ENCODE measurements at regions not wholly inside any gene's neighbourhood (a gene's known extent, or its start where the extent isn't known, plus 50 kb on each side); places are given as distances from the start of the nearest gene placed in this dataset.
"Not testable (repeated sequence)": the region's sequence is repeated elsewhere in the genome, so short reads cannot be mapped to it uniquely, and the experiment has no call there.

- H3K4me1 ChIP-seq (ENCODE audit: control insufficient read depth, insufficient read depth, low read length); H3K36me3 ChIP-seq (ENCODE audit: control insufficient read depth, insufficient read depth, low read length); H3K27ac ChIP-seq (ENCODE audit: low read depth, low read length); H3K9me3 ChIP-seq (ENCODE audit: control insufficient read depth, insufficient read depth, low read length); H3K27me3 ChIP-seq (ENCODE audit: control insufficient read depth, insufficient read depth, low read length); DNase-seq (ENCODE audit: low read depth in 4 of 6, low spot score in 6 of 6); H3K4me3 ChIP-seq (ENCODE audit: low read depth, low read length): not testable (repeated sequence)
- WGBS (ENCODE audit: insufficient coverage), result no CpG with 5 or more reads among the region's 26 CpGs
Measured at GRCh38 chr21:6106686-6107567, 4414.5 kb upstream of the TPTE start.

- not testable (repeated sequence) for H3K27ac ChIP-seq (ENCODE audit: low read depth, low read length); DNase-seq (ENCODE audit: low read depth in 4 of 6, low spot score in 6 of 6); H3K36me3 ChIP-seq (ENCODE audit: control insufficient read depth, insufficient read depth, low read length); H3K27me3 ChIP-seq (ENCODE audit: control insufficient read depth, insufficient read depth, low read length); H3K9me3 ChIP-seq (ENCODE audit: control insufficient read depth, insufficient read depth, low read length); H3K4me3 ChIP-seq (ENCODE audit: low read depth, low read length); H3K4me1 ChIP-seq (ENCODE audit: control insufficient read depth, insufficient read depth, low read length)
- no CpG with 5 or more reads among the region's 6 CpGs for WGBS (ENCODE audit: insufficient coverage)
Measured at GRCh38 chr21:6108894-6109293, 4412.5 kb upstream of the TPTE start.

- peak in 2 of 6 donors; percentile 0 to 29 for DNase-seq (ENCODE audit: low read depth in 4 of 6, low spot score in 6 of 6)
- not testable (repeated sequence) for H3K9me3 ChIP-seq (ENCODE audit: control insufficient read depth, insufficient read depth, low read length); H3K4me3 ChIP-seq (ENCODE audit: low read depth, low read length); H3K4me1 ChIP-seq (ENCODE audit: control insufficient read depth, insufficient read depth, low read length); H3K36me3 ChIP-seq (ENCODE audit: control insufficient read depth, insufficient read depth, low read length); H3K27me3 ChIP-seq (ENCODE audit: control insufficient read depth, insufficient read depth, low read length); H3K27ac ChIP-seq (ENCODE audit: low read depth, low read length)
- WGBS (ENCODE audit: insufficient coverage), result no CpG with 5 or more reads among the region's 13 CpGs
Measured at GRCh38 chr21:6109774-6110173, 4411.6 kb upstream of the TPTE start.

GRCh38 chr21:6110716-6111343, 4410.6 kb upstream of the TPTE start:
- not testable (repeated sequence) for H3K9me3 ChIP-seq (ENCODE audit: control insufficient read depth, insufficient read depth, low read length); H3K4me3 ChIP-seq (ENCODE audit: low read depth, low read length); DNase-seq (ENCODE audit: low read depth in 4 of 6, low spot score in 6 of 6); H3K4me1 ChIP-seq (ENCODE audit: control insufficient read depth, insufficient read depth, low read length); H3K27ac ChIP-seq (ENCODE audit: low read depth, low read length); H3K27me3 ChIP-seq (ENCODE audit: control insufficient read depth, insufficient read depth, low read length); H3K36me3 ChIP-seq (ENCODE audit: control insufficient read depth, insufficient read depth, low read length)
- no CpG with 5 or more reads among the region's 110 CpGs for WGBS (ENCODE audit: insufficient coverage)

GRCh38 chr21:6111354-6111753, 4410.0 kb upstream of the TPTE start:
- WGBS (ENCODE audit: insufficient coverage), result no CpG with 5 or more reads among the region's 46 CpGs
- H3K36me3 ChIP-seq (ENCODE audit: control insufficient read depth, insufficient read depth, low read length); DNase-seq (ENCODE audit: low read depth in 4 of 6, low spot score in 6 of 6); H3K4me3 ChIP-seq (ENCODE audit: low read depth, low read length); H3K9me3 ChIP-seq (ENCODE audit: control insufficient read depth, insufficient read depth, low read length); H3K4me1 ChIP-seq (ENCODE audit: control insufficient read depth, insufficient read depth, low read length); H3K27me3 ChIP-seq (ENCODE audit: control insufficient read depth, insufficient read depth, low read length); H3K27ac ChIP-seq (ENCODE audit: low read depth, low read length): not testable (repeated sequence)

GRCh38 chr21:6118336-6118735, 4403.0 kb upstream of the TPTE start:
- DNase-seq (ENCODE audit: low read depth in 4 of 6, low spot score in 6 of 6); H3K27me3 ChIP-seq (ENCODE audit: control insufficient read depth, insufficient read depth, low read length); H3K4me3 ChIP-seq (ENCODE audit: low read depth, low read length); H3K36me3 ChIP-seq (ENCODE audit: control insufficient read depth, insufficient read depth, low read length); H3K4me1 ChIP-seq (ENCODE audit: control insufficient read depth, insufficient read depth, low read length); H3K9me3 ChIP-seq (ENCODE audit: control insufficient read depth, insufficient read depth, low read length); H3K27ac ChIP-seq (ENCODE audit: low read depth, low read length): not testable (repeated sequence)
- WGBS (ENCODE audit: insufficient coverage), result no CpG with 5 or more reads among the region's 18 CpGs

- H3K4me1 ChIP-seq (ENCODE audit: control insufficient read depth, insufficient read depth, low read length); H3K4me3 ChIP-seq (ENCODE audit: low read depth, low read length); H3K27me3 ChIP-seq (ENCODE audit: control insufficient read depth, insufficient read depth, low read length); DNase-seq (ENCODE audit: low read depth in 4 of 6, low spot score in 6 of 6); H3K27ac ChIP-seq (ENCODE audit: low read depth, low read length); H3K36me3 ChIP-seq (ENCODE audit: control insufficient read depth, insufficient read depth, low read length); H3K9me3 ChIP-seq (ENCODE audit: control insufficient read depth, insufficient read depth, low read length): not testable (repeated sequence)
- no CpG with 5 or more reads among the region's 28 CpGs for WGBS (ENCODE audit: insufficient coverage)
Measured at GRCh38 chr21:6120863-6121262, 4400.5 kb upstream of the TPTE start.

- not testable (repeated sequence) for H3K36me3 ChIP-seq (ENCODE audit: control insufficient read depth, insufficient read depth, low read length); DNase-seq (ENCODE audit: low read depth in 4 of 6, low spot score in 6 of 6); H3K9me3 ChIP-seq (ENCODE audit: control insufficient read depth, insufficient read depth, low read length); H3K27me3 ChIP-seq (ENCODE audit: control insufficient read depth, insufficient read depth, low read length); H3K4me1 ChIP-seq (ENCODE audit: control insufficient read depth, insufficient read depth, low read length); H3K27ac ChIP-seq (ENCODE audit: low read depth, low read length); H3K4me3 ChIP-seq (ENCODE audit: low read depth, low read length)
- WGBS (ENCODE audit: insufficient coverage), result no CpG with 5 or more reads among the region's 13 CpGs
Measured at GRCh38 chr21:6122629-6123028, 4398.8 kb upstream of the TPTE start.

- no CpG with 5 or more reads among the region's 6 CpGs for WGBS (ENCODE audit: insufficient coverage)
- not testable (repeated sequence) for H3K4me3 ChIP-seq (ENCODE audit: low read depth, low read length); DNase-seq (ENCODE audit: low read depth in 4 of 6, low spot score in 6 of 6); H3K9me3 ChIP-seq (ENCODE audit: control insufficient read depth, insufficient read depth, low read length); H3K36me3 ChIP-seq (ENCODE audit: control insufficient read depth, insufficient read depth, low read length); H3K27ac ChIP-seq (ENCODE audit: low read depth, low read length); H3K4me1 ChIP-seq (ENCODE audit: control insufficient read depth, insufficient read depth, low read length); H3K27me3 ChIP-seq (ENCODE audit: control insufficient read depth, insufficient read depth, low read length)
Measured at GRCh38 chr21:6123224-6123623, 4398.2 kb upstream of the TPTE start.

Measured in spinal cord (tissue), 9 donors.